Panc1 (cell line): ENCODE measurements at regions not wholly inside any gene's neighbourhood (a gene's known extent, or its start where the extent isn't known, plus 50 kb on each side); places are given as distances from the start of the nearest gene placed in this dataset.

Experiments
- ATAC-seq: fragments of 200-7000 bp; cut with Tn5 transposase; 2 replicates; pipeline ENCODE4 v1.9.1; 2020; ENCODE audit warnings: mild to moderate bottlenecking, moderate library complexity
- BruUV-seq: library from RNA; stranded (reverse); fragments of 400-500 nt; replicated peaks from 2 replicates; lab custom pipeline; 2021; lab: Mats Ljungman, UMichigan
- CTCF ChIA-PET: fragments of 300-600 bp; sonication (Branson Sonifier 250); formaldehyde crosslinking; loops from one replicate; lab custom pipeline; 2022; ENCODE audit warnings: antibody characterized with exemption; lab: Charles Lee
- POLR2A ChIA-PET: fragments of 300-600 bp; sonication (Branson Sonifier 250); formaldehyde crosslinking; loops from one replicate; lab custom pipeline; 2022; ENCODE audit warnings: antibody characterized with exemption; lab: Charles Lee
- DNase-seq: peaks from one replicate; pipeline ENCODE4 v3.0.0-alpha.2; 2010; ENCODE audit warnings: low read depth, low spot score
- H3K27ac ChIP-seq: 2 replicates; pipeline ENCODE4 v1.5.1; 2011; ENCODE audit warnings: mild to moderate bottlenecking, low read length, inconsistent platforms
- H3K27me3 ChIP-seq: fragments of 200-500 bp; sonication (Bioruptor generic); 2 replicates; pipeline ENCODE4 v1.6.0; 2014; ENCODE audit warnings: low read length, inconsistent platforms; ENCODE audit not compliant: control insufficient read depth, insufficient read depth
- H3K36me3 ChIP-seq: fragments of 200-500 bp; sonication (Bioruptor generic); 2 replicates; pipeline ENCODE4 v1.5.1; 2014; ENCODE audit warnings: inconsistent platforms, mild to moderate bottlenecking, low read length, moderate library complexity; ENCODE audit not compliant: control insufficient read depth, insufficient read depth
- H3K4me1 ChIP-seq: 2 replicates; pipeline ENCODE4 v1.5.1; 2011; ENCODE audit warnings: inconsistent platforms, mild to moderate bottlenecking, low read length, moderate library complexity; ENCODE audit not compliant: control insufficient read depth, insufficient read depth
- H3K4me3 ChIP-seq, 2 experiments: 2 replicates each; pipeline ENCODE4 v1.5.1; 2011 to 2012; ENCODE audit warnings: low read depth in 2 of 2, low read length in 2 of 2, mild to moderate bottlenecking in 2 of 2, inconsistent platforms in 1 of 2, moderate library complexity in 1 of 2
- H3K9me3 ChIP-seq: fragments of 200-500 bp; sonication (Bioruptor generic); 2 replicates; pipeline ENCODE4 v1.5.1; 2014; ENCODE audit warnings: low read depth, mild to moderate bottlenecking, inconsistent platforms, low read length, moderate library complexity; ENCODE audit not compliant: control insufficient read depth, insufficient read depth
- CTCF ChIP-seq: fragments of 450-650 bp; IDR thresholded peaks from 2 replicates; pipeline ENCODE4 v1.5.1; 2017; ENCODE audit warnings: mild to moderate bottlenecking
- POLR2AphosphoS5 ChIP-seq: IDR thresholded peaks from 2 replicates; pipeline ENCODE4 v1.6.1; 2012; ENCODE audit warnings: mild to moderate bottlenecking, low read depth, low read length, moderate library complexity
- SIN3A ChIP-seq: IDR thresholded peaks from 2 replicates; pipeline ENCODE4 v1.6.1; 2012; ENCODE audit warnings: low read depth, mild to moderate bottlenecking, low read length, moderate library complexity, borderline replicate concordance; ENCODE audit not compliant: insufficient read depth
- TCF7L2 ChIP-seq: IDR thresholded peaks from 2 replicates; pipeline ENCODE4 v1.6.1; 2011; ENCODE audit warnings: mild to moderate bottlenecking, low read depth, low read length, inconsistent platforms
- in situ Hi-C: cut with HindIII; loops from 2 replicates; pipeline ENCODE4 v1.10.0; 2016; ENCODE audit warnings: low sequenced_read_pairs, low pct_unique_long_range_greater_than_20kb
- intact Hi-C: fragments of 100-400 bp; cut with micrococcal nuclease; formaldehyde crosslinking; loops from one replicate; pipeline ENCODE4 v1.10.0; 2022; ENCODE audit not compliant: unreplicated experiment
- TF ChIP-seq, protein P1 (sequence below), 2 experiments: IDR thresholded peaks; 2 replicates each; pipeline ENCODE4 v1.6.1; 2011 to 2012; ENCODE audit warnings: low read depth in 2 of 2, control low read depth in 1 of 2, low read length in 1 of 2, mild to moderate bottlenecking in 1 of 2, moderate library complexity in 1 of 2; ENCODE audit not compliant: insufficient read depth in 1 of 2

GRCh38 chr10:33893506-33893905 lies 559.0 kb upstream of the NRP1 start:
- ChIA-PET POLR2A (no interaction called here), CTCF (no interaction called here)
- no TSS peak for BruUV-seq
- TF ChIP-seq, protein P1, sequence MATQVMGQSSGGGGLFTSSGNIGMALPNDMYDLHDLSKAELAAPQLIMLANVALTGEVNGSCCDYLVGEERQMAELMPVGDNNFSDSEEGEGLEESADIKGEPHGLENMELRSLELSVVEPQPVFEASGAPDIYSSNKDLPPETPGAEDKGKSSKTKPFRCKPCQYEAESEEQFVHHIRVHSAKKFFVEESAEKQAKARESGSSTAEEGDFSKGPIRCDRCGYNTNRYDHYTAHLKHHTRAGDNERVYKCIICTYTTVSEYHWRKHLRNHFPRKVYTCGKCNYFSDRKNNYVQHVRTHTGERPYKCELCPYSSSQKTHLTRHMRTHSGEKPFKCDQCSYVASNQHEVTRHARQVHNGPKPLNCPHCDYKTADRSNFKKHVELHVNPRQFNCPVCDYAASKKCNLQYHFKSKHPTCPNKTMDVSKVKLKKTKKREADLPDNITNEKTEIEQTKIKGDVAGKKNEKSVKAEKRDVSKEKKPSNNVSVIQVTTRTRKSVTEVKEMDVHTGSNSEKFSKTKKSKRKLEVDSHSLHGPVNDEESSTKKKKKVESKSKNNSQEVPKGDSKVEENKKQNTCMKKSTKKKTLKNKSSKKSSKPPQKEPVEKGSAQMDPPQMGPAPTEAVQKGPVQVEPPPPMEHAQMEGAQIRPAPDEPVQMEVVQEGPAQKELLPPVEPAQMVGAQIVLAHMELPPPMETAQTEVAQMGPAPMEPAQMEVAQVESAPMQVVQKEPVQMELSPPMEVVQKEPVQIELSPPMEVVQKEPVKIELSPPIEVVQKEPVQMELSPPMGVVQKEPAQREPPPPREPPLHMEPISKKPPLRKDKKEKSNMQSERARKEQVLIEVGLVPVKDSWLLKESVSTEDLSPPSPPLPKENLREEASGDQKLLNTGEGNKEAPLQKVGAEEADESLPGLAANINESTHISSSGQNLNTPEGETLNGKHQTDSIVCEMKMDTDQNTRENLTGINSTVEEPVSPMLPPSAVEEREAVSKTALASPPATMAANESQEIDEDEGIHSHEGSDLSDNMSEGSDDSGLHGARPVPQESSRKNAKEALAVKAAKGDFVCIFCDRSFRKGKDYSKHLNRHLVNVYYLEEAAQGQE (IDR thresholded peaks at IDR 0.05; ENCODE audit: insufficient read depth in 1 of 2, low read depth in 2 of 2, low read length in 1 of 2): no peak
- no peak for TF ChIP-seq CTCF
- no peak for TF ChIP-seq TCF7L2
- no peak for TF ChIP-seq SIN3A
- no peak for TF ChIP-seq POLR2AphosphoS5
- no peak for DNase-seq
- intact Hi-C loops: no loop called here
- Histone ChIP-seq H3K4me1 (no peaks in the 10 kb centered on the region), H3K27me3 (no peaks in the 10 kb centered on the region), H3K36me3 (no peaks in the 10 kb centered on the region), H3K4me3 (no peak overlapping the region), H3K9me3 (no peaks in the 10 kb centered on the region), H3K27ac (no peak overlapping the region)
- no peak for ATAC-seq
- in situ Hi-C loops: no loop called here

DNA sequence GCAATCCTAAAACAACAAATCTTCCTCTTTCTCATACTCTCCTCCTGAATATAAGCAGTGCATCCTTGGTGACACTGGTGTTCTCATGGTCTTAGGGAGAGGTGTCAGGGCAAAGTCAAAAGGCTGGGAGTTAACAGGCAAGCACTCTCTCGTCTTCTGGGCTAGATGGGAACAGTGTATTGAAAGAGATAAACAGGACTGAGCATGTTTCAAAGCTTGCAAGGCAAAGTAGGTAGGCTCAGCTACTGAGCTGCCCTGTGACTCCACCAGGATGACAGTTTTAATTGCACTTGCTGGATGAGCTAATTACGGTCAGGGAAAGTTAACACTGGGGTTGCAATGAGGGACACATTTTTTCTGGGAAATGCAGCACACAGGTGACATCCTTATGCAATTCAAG lies 554.9 kb upstream of the NRP1 start:
- ChIA-PET CTCF (no interaction called here), POLR2A (no interaction called here)
- Histone ChIP-seq H3K9me3 (no peaks in the 10 kb centered on the region), H3K36me3 (no peaks in the 10 kb centered on the region), H3K27me3 (no peaks in the 10 kb centered on the region), H3K4me3 (no peak overlapping the region), H3K4me1 (no peaks in the 10 kb centered on the region), H3K27ac (no peak overlapping the region)
- no TSS peak for BruUV-seq
- TF ChIP-seq SIN3A (no peak), TCF7L2 (no peak), CTCF (no peak), POLR2AphosphoS5 (no peak)
- TF ChIP-seq, protein P1 (IDR thresholded peaks at IDR 0.05; ENCODE audit: insufficient read depth in 1 of 2, low read depth in 2 of 2, low read length in 1 of 2): no peak
- intact Hi-C loops (no loop called here), in situ Hi-C loops (no loop called here)
- DNase-seq (no peak), ATAC-seq (no peak)
